GM19372 (cell line): ENCODE measurements at regions not wholly inside any gene's neighbourhood (a gene's known extent, or its start where the extent isn't known, plus 50 kb on each side); places are given as distances from the start of the nearest gene placed in this dataset.
"Not testable (repeated sequence)": the region's sequence is repeated elsewhere in the genome, so short reads cannot be mapped to it uniquely, and the experiment has no call there.

ENCODE experiments used
- ATAC-seq: cut with Tn5 transposase; IDR thresholded peaks from one replicate; pipeline ENCODE4 v1.9.1; 2021; ENCODE audit warnings: mild to moderate bottlenecking, low read depth, moderate library complexity; ENCODE audit not compliant: unreplicated experiment

- ATAC-seq, result no peak
These were observed 220.4 kb upstream of the TFPI start for GRCh38 chr2:187774551-187775071.

- ATAC-seq, result no peak
These were observed 221.0 kb upstream of the TFPI start for GRCh38 chr2:187775196-187775595.

- ATAC-seq, result no peak
These were observed 221.4 kb upstream of the TFPI start for GRCh38 chr2:187775651-187776050.

- no peak for ATAC-seq
These were observed 228.1 kb upstream of the TFPI start for GRCh38 chr2:187782301-187782700.

- no peak for ATAC-seq
These were observed 229.2 kb upstream of the TFPI start for GRCh38 chr2:187783446-187783845.

- not testable (repeated sequence) for ATAC-seq
These were observed 229.9 kb upstream of the TFPI start for GRCh38 chr2:187784138-187784537.

GRCh38 chr2:187799601-187800000 lies 245.4 kb upstream of the TFPI start:
- ATAC-seq, result no peak

GRCh38 chr2:187803816-187804215 lies 249.6 kb upstream of the TFPI start:
- no peak for ATAC-seq

GRCh38 chr2:187815113-187815512 lies 260.9 kb upstream of the TFPI start:
- no peak for ATAC-seq

GRCh38 chr2:187819624-187820023 lies 265.4 kb upstream of the TFPI start:
- no peak for ATAC-seq

GRCh38 chr2:187825108-187825507 lies 270.9 kb upstream of the TFPI start:
- ATAC-seq, result no peak

GRCh38 chr2:187826023-187826422 lies 271.8 kb upstream of the TFPI start:
- ATAC-seq, result no peak

GRCh38 chr2:187834787-187835186 lies 280.6 kb upstream of the TFPI start:
- ATAC-seq, result no peak

- ATAC-seq, result no peak
These were observed 284.5 kb upstream of the TFPI start for GRCh38 chr2:187838690-187839089.

- no peak for ATAC-seq
These were observed 288.1 kb upstream of the TFPI start for GRCh38 chr2:187842315-187842714.

GRCh38 chr2:187842978-187843847 lies 289.0 kb upstream of the TFPI start:
- peak; percentile 63 for ATAC-seq

- ATAC-seq, result no peak
These were observed 293.3 kb upstream of the TFPI start for GRCh38 chr2:187847245-187848208.

- no peak for ATAC-seq
These were observed 297.8 kb upstream of the TFPI start for GRCh38 chr2:187851955-187852561.

- no peak for ATAC-seq
These were observed 299.2 kb upstream of the TFPI start for GRCh38 chr2:187853381-187853791.

GRCh38 chr2:187854801-187855200 lies 300.6 kb upstream of the TFPI start:
- no peak for ATAC-seq

GRCh38 chr2:187855689-187856088 lies 301.5 kb upstream of the TFPI start:
- no peak for ATAC-seq
